CD14-positive monocyte (primary cell): ENCODE measurements at regions not wholly inside any gene's neighbourhood (a gene's known extent, or its start where the extent isn't known, plus 50 kb on each side); places are given as distances from the start of the nearest gene placed in this dataset.

Source experiments
- DNase-seq, 3 donors: peaks; one replicate each; pipeline ENCODE4 v3.0.0-alpha.2; 2011 to 2022
- H2AFZ ChIP-seq: 2 replicates; pipeline ENCODE4 v1.6.0; 2012; ENCODE audit warnings: mild to moderate bottlenecking, low read depth, low read length, inconsistent platforms; ENCODE audit not compliant: insufficient read depth, poor library complexity, severe bottlenecking
- H3K27ac ChIP-seq, 2 donors: 1 replicate in 1 of 2; 2 replicates in 1 of 2; pipeline ENCODE4 v1.5.1; 2012 to 2013; ENCODE audit warnings: low read length in 2 of 2, control low read depth in 1 of 2, inconsistent platforms in 1 of 2, low read depth in 1 of 2, mild to moderate bottlenecking in 1 of 2
- H3K27me3 ChIP-seq, 2 donors: one replicate each; pipeline versions ENCODE4 v1.6.0 to v1.6.1; 2011 to 2013; ENCODE audit warnings: low read length in 2 of 2; ENCODE audit not compliant: control insufficient read depth in 2 of 2, insufficient read depth in 2 of 2
- H3K36me3 ChIP-seq, 2 donors: replicated peaks in 1 of 2; 1 replicate in 1 of 2; 2 replicates in 1 of 2; pipeline versions ENCODE4 v1.5.1 to v1.6.1; 2012 to 2013; ENCODE audit warnings: low read length in 2 of 2, control low read depth in 1 of 2, inconsistent platforms in 1 of 2, mild to moderate bottlenecking in 1 of 2; ENCODE audit not compliant: insufficient read depth in 2 of 2, control insufficient read depth in 1 of 2
- H3K4me1 ChIP-seq, 2 donors: 1 replicate in 1 of 2; 2 replicates in 1 of 2; pipeline versions ENCODE4 v1.5.1 to v1.6.1; 2012 to 2013; ENCODE audit warnings: low read length in 2 of 2, control low read depth in 1 of 2, inconsistent platforms in 1 of 2, mild to moderate bottlenecking in 1 of 2, moderate library complexity in 1 of 2; ENCODE audit not compliant: insufficient read depth in 2 of 2, control insufficient read depth in 1 of 2
- H3K4me2 ChIP-seq: replicated peaks from 2 replicates; pipeline ENCODE3; 2012; ENCODE audit warnings: low read length, moderate library complexity, mild to moderate bottlenecking; ENCODE audit not compliant: poor library complexity, severe bottlenecking; ENCODE audit errors: extremely low read depth
- H3K4me3 ChIP-seq, 3 experiments: fragments of 200-600 bp in 1 of 3; sonication (generic) in 1 of 3; replicated peaks in 1 of 3; 1 replicate in 2 of 3; 2 replicates in 1 of 3; pipeline ENCODE4 v1.5.1; 2011 to 2013; ENCODE audit warnings: low read length in 3 of 3, mild to moderate bottlenecking in 3 of 3, control low read depth in 2 of 3, low read depth in 2 of 3, inconsistent platforms in 1 of 3, moderate library complexity in 1 of 3
- H3K79me2 ChIP-seq: 2 replicates; pipeline ENCODE4 v1.6.0; 2012; ENCODE audit warnings: mild to moderate bottlenecking, control low read depth, inconsistent platforms, low read length, moderate library complexity; ENCODE audit not compliant: insufficient read depth
- H3K9ac ChIP-seq: 2 replicates; pipeline ENCODE4 v1.6.0; 2017; ENCODE audit warnings: low read length, mild to moderate bottlenecking; ENCODE audit not compliant: insufficient read depth, poor library complexity, severe bottlenecking
- H3K9me3 ChIP-seq, 2 donors: replicated peaks in 1 of 2; 1 replicate in 1 of 2; 2 replicates in 1 of 2; pipeline versions ENCODE4 v1.5.1 to v1.6.1; 2012 to 2013; ENCODE audit warnings: low read length in 2 of 2, control low read depth in 1 of 2; ENCODE audit not compliant: control insufficient read depth in 1 of 2, insufficient read depth in 1 of 2
- H4K20me1 ChIP-seq: 2 replicates; pipeline ENCODE4 v1.6.0; 2012; ENCODE audit warnings: mild to moderate bottlenecking, low read length, control low read depth, moderate library complexity; ENCODE audit not compliant: insufficient read depth
- H3K27ac Mint-ChIP-seq, 7 donors: one replicate each; pipeline ENCODE4 v1.8.0; 2020; ENCODE audit warnings: mild to moderate bottlenecking in 7 of 7, mixed read lengths in 7 of 7, moderate library complexity in 6 of 7, inconsistent platforms in 2 of 7
- H3K27me3 Mint-ChIP-seq, 3 donors: one replicate each; pipeline ENCODE4 v1.8.0; 2021 to 2022; ENCODE audit warnings: low read depth in 3 of 3, mild to moderate bottlenecking in 3 of 3, mixed read lengths in 3 of 3, moderate library complexity in 3 of 3, inconsistent platforms in 1 of 3
- H3K36me3 Mint-ChIP-seq, 2 donors: one replicate each; pipeline ENCODE4 v1.8.0; 2020; ENCODE audit warnings: mixed read lengths in 2 of 2, inconsistent platforms in 1 of 2, mild to moderate bottlenecking in 1 of 2
- H3K4me1 Mint-ChIP-seq: one replicate; pipeline ENCODE4 v1.8.0; 2020; ENCODE audit warnings: mild to moderate bottlenecking, mixed read lengths
- H3K4me3 Mint-ChIP-seq, 2 donors: one replicate each; pipeline ENCODE4 v1.8.0; 2020; ENCODE audit warnings: mild to moderate bottlenecking in 2 of 2, mixed read lengths in 2 of 2, moderate library complexity in 1 of 2
- H3K9me3 Mint-ChIP-seq, 7 donors: one replicate each; pipeline ENCODE4 v1.8.0; 2020 to 2022; ENCODE audit warnings: mixed read lengths in 7 of 7, mild to moderate bottlenecking in 6 of 7, moderate library complexity in 6 of 7, inconsistent platforms in 2 of 7
- CTCF ChIP-seq: fragments of 200-600 bp; IDR thresholded peaks from one replicate; pipeline ENCODE4 v1.8.0; 2022; ENCODE audit warnings: antibody characterized with exemption, mild to moderate bottlenecking
- WGBS: methylation state at CpG from one replicate; pipeline ENCODE4 v1.1.5; 2013; ENCODE audit warnings: missing lambda C conversion rate; ENCODE audit not compliant: insufficient coverage; 5-methylcytosine and 5-hydroxymethylcytosine counted together
- intact Hi-C, 2 donors: fragments of 100-400 bp; cut with micrococcal nuclease; formaldehyde crosslinking; loops; one replicate each; pipeline versions ENCODE4 v1.15.0 to v1.15.1; 2023

GRCh38 chr2:139000131-139000785 lies 220.1 kb upstream of the NXPH2 start:
- H3K9me3 ChIP-seq, result peaks cover 0 to 2% of the 10 kb centered on the region in 2 donors
- H3K27me3 ChIP-seq, result no peaks in the 10 kb centered on the region
- Mint-ChIP-seq H3K9me3 (peaks cover 0 to 3% (median 0%) of the 10 kb centered on the region in 7 donors), H3K27ac (no peak overlapping the region), H3K36me3 (no peaks in the 10 kb centered on the region), H3K4me1 (no peaks in the 10 kb centered on the region), H3K27me3 (no peaks in the 10 kb centered on the region), H3K4me3 (no peak overlapping the region)
- WGBS, result no CpG with 5 or more reads among the region's 6 CpGs
- H3K27ac ChIP-seq, result no peak overlapping the region
- H3K4me1 ChIP-seq, result no peaks in the 10 kb centered on the region
- H2AFZ ChIP-seq, result no peak overlapping the region
- no peaks in the 10 kb centered on the region for H3K79me2 ChIP-seq
- H3K4me3 ChIP-seq, result no peak overlapping the region
- intact Hi-C loops, result no loop called here
- H4K20me1 ChIP-seq, result no peaks in the 10 kb centered on the region
- no peaks in the 10 kb centered on the region for H3K36me3 ChIP-seq
- TF ChIP-seq CTCF, result no peak
- H3K9ac ChIP-seq, result no peak overlapping the region
- no peak for DNase-seq
- no peak overlapping the region for H3K4me2 ChIP-seq

GRCh38 chr2:138997856-138998517 lies 217.8 kb upstream of the NXPH2 start:
- Mint-ChIP-seq H3K4me1 (no peaks in the 10 kb centered on the region), H3K36me3 (no peaks in the 10 kb centered on the region), H3K27ac (no peak overlapping the region), H3K27me3 (no peaks in the 10 kb centered on the region), H3K9me3 (peaks cover 0 to 3% (median 0%) of the 10 kb centered on the region in 7 donors), H3K4me3 (no peak overlapping the region)
- WGBS, result no CpG with 5 or more reads among the region's 3 CpGs
- no peaks in the 10 kb centered on the region for H3K79me2 ChIP-seq
- H2AFZ ChIP-seq, result no peak overlapping the region
- no peak overlapping the region for H3K9ac ChIP-seq
- H3K27me3 ChIP-seq, result no peaks in the 10 kb centered on the region
- H3K4me1 ChIP-seq, result no peaks in the 10 kb centered on the region
- no peaks in the 10 kb centered on the region for H3K36me3 ChIP-seq
- no peak overlapping the region for H3K27ac ChIP-seq
- DNase-seq, result no peak
- no peaks in the 10 kb centered on the region for H3K9me3 ChIP-seq
- no peak overlapping the region for H3K4me2 ChIP-seq
- no peak overlapping the region for H3K4me3 ChIP-seq
- intact Hi-C loops, result no loop called here
- no peaks in the 10 kb centered on the region for H4K20me1 ChIP-seq
- no peak for TF ChIP-seq CTCF
